Transverse colon (tissue), 4 donors: ENCODE measurements at regions not wholly inside any gene's neighbourhood (a gene's known extent, or its start where the extent isn't known, plus 50 kb on each side); places are given as distances from the start of the nearest gene placed in this dataset.

Experiments
- DNase-seq: peaks from one replicate; pipeline ENCODE4 v3.0.0-alpha.2; 2019
- H3K27ac ChIP-seq, 4 donors: fragments of 200-600 bp; sonication (generic); 2 replicates each; pipeline ENCODE4 v1.5.1; 2016 to 2018; ENCODE audit warnings: inconsistent platforms in 4 of 4
- H3K27me3 ChIP-seq: fragments of 200-600 bp; sonication (generic); 2 replicates; pipeline ENCODE4 v1.5.1; 2017; ENCODE audit warnings: inconsistent platforms
- H3K36me3 ChIP-seq, 4 donors: fragments of 200-600 bp; sonication (generic); 2 replicates each; pipeline ENCODE4 v1.5.1; 2017 to 2019; ENCODE audit warnings: inconsistent platforms in 4 of 4
- H3K4me1 ChIP-seq, 4 donors: fragments of 200-600 bp; sonication (generic); 2 replicates each; pipeline ENCODE4 v1.5.1; 2017 to 2020; ENCODE audit warnings: inconsistent platforms in 4 of 4
- H3K4me3 ChIP-seq, 4 donors: fragments of 200-600 bp; sonication (generic); 1 replicate in 1 of 4; 2 replicates in 3 of 4; pipeline versions ENCODE4 v1.5.1 to v1.6.1; 2017 to 2019; ENCODE audit warnings: inconsistent platforms in 4 of 4
- H3K9me3 ChIP-seq, 2 donors: fragments of 200-600 bp; sonication (generic); 2 replicates each; pipeline ENCODE4 v1.5.1; 2017 to 2019; ENCODE audit warnings: inconsistent platforms in 2 of 2
- EP300 ChIP-seq: sonication (generic); formaldehyde crosslinking; IDR thresholded peaks from one replicate; pipeline ENCODE4 v1.6.1; 2017; ENCODE audit warnings: antibody characterized with exemption, low read depth
- POLR2A ChIP-seq: fragments of 450-650 bp; IDR thresholded peaks from one replicate; pipeline ENCODE4 v1.6.1; 2016; ENCODE audit warnings: antibody characterized with exemption, mild to moderate bottlenecking, moderate library complexity
- POLR2AphosphoS5 ChIP-seq, 3 donors: sonication (generic); formaldehyde crosslinking; IDR thresholded peaks; one replicate each; pipeline ENCODE4 v1.6.1; 2016; ENCODE audit warnings: antibody characterized with exemption in 3 of 3
- WGBS, 2 donors: methylation state at CpG; one replicate each; pipeline ENCODE4 v1.1.5; 2018; ENCODE audit warnings: low coverage in 1 of 2; 5-methylcytosine and 5-hydroxymethylcytosine counted together
- in situ Hi-C, 4 donors: fragments of 200-750 bp; cut with MboI; loops; one replicate each; pipeline versions ENCODE4 v1.15.0 to v1.15.1; 2017; ENCODE audit warnings: low sequenced_read_pairs in 3 of 4, low pct_ligation_motif_present in 1 of 4, low pct_unique_long_range_greater_than_20kb in 1 of 4
- intact Hi-C: fragments of 100-400 bp; cut with DNase I; formaldehyde crosslinking; loops from one replicate; pipeline ENCODE4 v1.15.1; 2023; ENCODE audit warnings: low total_unique reads
- TF ChIP-seq, protein P1 (sequence below), 5 experiments: fragments of 200-600 bp in 3 of 5; fragments of 450-650 bp in 2 of 5; sonication (generic) in 3 of 5; IDR thresholded peaks; 1 replicate in 2 of 5; 2 replicates in 3 of 5; pipeline ENCODE4 v1.5.1; 2016 to 2017; ENCODE audit warnings: antibody characterized with exemption in 5 of 5, inconsistent platforms in 3 of 5, mild to moderate bottlenecking in 2 of 5, moderate library complexity in 1 of 5

DNA sequence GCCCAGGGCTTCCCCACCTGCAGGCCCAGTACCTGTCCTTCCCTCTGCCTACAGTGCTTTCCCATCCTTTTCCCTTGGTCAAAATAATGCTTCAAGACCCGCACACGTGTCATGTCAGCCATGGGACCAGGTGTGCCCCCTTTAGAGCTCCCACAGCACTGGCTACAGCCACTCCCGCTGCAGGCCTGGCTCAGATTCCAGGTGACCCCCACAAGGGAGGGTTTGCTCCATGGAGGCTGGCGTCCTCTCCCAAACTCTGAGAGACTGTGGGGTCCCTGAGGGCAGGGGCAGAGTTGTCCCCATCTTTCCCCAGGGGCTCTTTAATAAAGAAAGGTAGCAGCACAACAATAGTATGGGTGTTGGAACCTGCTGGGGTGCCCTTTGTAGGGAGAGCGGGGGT, 66.4 kb upstream of the RUNX3 start:
- H3K4me3 ChIP-seq = no peak overlapping the region
- H3K27ac ChIP-seq = no peak overlapping the region
- intact Hi-C loops = no loop called here
- in situ Hi-C loops = no loop called here
- 90 to 100% methylated on average over 1 to 5 of the region's 5 CpGs for WGBS, 2 donors
- H3K36me3 ChIP-seq = no peaks in the 10 kb centered on the region
- H3K9me3 ChIP-seq = no peaks in the 10 kb centered on the region
- TF ChIP-seq POLR2AphosphoS5 (IDR thresholded peaks at IDR 0.05) (no peak), POLR2A (no peak), EP300 (no peak)
- TF ChIP-seq, protein P1, sequence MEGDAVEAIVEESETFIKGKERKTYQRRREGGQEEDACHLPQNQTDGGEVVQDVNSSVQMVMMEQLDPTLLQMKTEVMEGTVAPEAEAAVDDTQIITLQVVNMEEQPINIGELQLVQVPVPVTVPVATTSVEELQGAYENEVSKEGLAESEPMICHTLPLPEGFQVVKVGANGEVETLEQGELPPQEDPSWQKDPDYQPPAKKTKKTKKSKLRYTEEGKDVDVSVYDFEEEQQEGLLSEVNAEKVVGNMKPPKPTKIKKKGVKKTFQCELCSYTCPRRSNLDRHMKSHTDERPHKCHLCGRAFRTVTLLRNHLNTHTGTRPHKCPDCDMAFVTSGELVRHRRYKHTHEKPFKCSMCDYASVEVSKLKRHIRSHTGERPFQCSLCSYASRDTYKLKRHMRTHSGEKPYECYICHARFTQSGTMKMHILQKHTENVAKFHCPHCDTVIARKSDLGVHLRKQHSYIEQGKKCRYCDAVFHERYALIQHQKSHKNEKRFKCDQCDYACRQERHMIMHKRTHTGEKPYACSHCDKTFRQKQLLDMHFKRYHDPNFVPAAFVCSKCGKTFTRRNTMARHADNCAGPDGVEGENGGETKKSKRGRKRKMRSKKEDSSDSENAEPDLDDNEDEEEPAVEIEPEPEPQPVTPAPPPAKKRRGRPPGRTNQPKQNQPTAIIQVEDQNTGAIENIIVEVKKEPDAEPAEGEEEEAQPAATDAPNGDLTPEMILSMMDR (IDR thresholded peaks at IDR 0.05) = no peak
- H3K27me3 ChIP-seq = no peaks in the 10 kb centered on the region
- H3K4me1 ChIP-seq = no peaks in the 10 kb centered on the region
- no peak for DNase-seq

GRCh38 chr1:24995661-24996060, 65.6 kb upstream of the RUNX3 start:
- no peaks in the 10 kb centered on the region for H3K4me1 ChIP-seq
- in situ Hi-C loops = no loop called here
- WGBS, 2 donors = 83% methylated on average over 3 of the region's 3 CpGs; no CpG with 5 or more reads in 1 of the 2 donors
- no peak overlapping the region for H3K27ac ChIP-seq
- DNase-seq = no peak
- no peaks in the 10 kb centered on the region for H3K36me3 ChIP-seq
- H3K27me3 ChIP-seq = peaks cover 4% of the 10 kb centered on the region
- TF ChIP-seq POLR2AphosphoS5 (IDR thresholded peaks at IDR 0.05) (no peak), EP300 (no peak), POLR2A (no peak)
- TF ChIP-seq, protein P1 (IDR thresholded peaks at IDR 0.05) = no peak
- no peaks in the 10 kb centered on the region for H3K9me3 ChIP-seq
- intact Hi-C loops = no loop called here
- H3K4me3 ChIP-seq = no peak overlapping the region

DNA sequence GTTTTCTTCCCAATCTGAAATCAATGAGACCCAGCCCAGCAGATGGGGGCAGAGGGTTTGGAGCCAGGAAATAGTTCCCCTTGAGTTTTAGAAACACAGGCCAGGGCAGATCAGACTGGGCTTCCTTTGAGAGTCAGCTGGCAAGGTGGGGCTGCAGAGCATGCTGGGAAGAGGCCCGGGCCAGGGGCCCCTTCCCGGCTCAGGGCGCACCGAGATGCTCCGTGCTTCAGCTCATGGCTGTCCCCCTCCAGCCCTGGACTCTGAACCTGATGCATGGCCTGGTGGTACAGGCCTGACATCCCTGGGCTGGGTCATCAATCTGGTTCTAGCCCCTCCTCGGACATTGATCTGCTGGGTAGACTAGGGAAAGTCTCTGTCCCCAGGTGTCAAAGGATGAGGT, 65.1 kb upstream of the RUNX3 start:
- Histone ChIP-seq H3K27ac (no peak overlapping the region), H3K4me1 (no peaks in the 10 kb centered on the region), H3K36me3 (no peaks in the 10 kb centered on the region), H3K9me3 (no peaks in the 10 kb centered on the region), H3K4me3 (no peak overlapping the region), H3K27me3 (peaks cover 4% of the 10 kb centered on the region)
- 89% methylated on average over 6 of the region's 6 CpGs; no CpG with 5 or more reads in 1 of the 2 donors for WGBS, 2 donors
- in situ Hi-C loops (no loop called here), intact Hi-C loops (no loop called here)
- no peak for DNase-seq
- TF ChIP-seq POLR2AphosphoS5 (IDR thresholded peaks at IDR 0.05) (no peak), POLR2A (no peak), EP300 (no peak)
- TF ChIP-seq, protein P1 (IDR thresholded peaks at IDR 0.05) = no peak

DNA sequence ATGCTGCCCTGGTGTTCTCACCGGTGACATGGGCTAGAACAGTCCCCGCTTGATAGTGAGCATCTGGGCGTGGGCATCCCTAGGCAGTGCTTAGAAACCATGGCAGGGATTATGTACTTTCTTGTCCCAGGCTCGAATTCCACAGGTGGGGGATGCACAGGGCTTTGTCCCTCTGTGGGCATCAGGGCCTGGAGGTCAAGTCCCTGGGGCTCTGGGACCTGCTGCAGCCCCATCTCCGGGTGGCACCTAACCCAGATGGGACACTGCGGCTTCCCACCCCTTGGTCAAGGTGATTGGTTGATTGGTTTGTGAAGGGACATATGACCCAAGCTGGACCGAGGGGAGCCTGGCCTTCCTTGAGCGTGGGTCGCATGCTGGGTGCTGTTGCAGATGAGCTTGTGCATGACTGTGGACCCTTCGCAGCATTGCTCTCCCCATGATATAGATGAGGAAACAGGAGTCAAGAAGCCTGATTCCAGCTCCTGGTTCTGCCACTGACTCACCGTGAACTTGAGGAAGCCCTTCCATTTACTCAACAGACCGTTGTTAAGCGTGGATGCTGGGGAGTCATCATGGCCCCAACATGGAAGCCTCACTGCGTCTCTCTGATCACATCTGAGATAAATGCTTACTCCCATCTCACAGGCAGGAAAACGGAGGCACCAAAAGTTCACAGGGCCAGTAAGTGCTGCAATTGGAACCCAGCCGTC, 64.0 kb upstream of the RUNX3 start:
- no peak for DNase-seq
- no peaks in the 10 kb centered on the region for H3K36me3 ChIP-seq
- intact Hi-C loops (no loop called here), in situ Hi-C loops (no loop called here)
- no peak overlapping the region for H3K27ac ChIP-seq
- H3K9me3 ChIP-seq = no peaks in the 10 kb centered on the region
- peaks cover 8% of the 10 kb centered on the region for H3K27me3 ChIP-seq
- H3K4me3 ChIP-seq = no peak overlapping the region
- H3K4me1 ChIP-seq = no peaks in the 10 kb centered on the region
- TF ChIP-seq POLR2AphosphoS5 (IDR thresholded peaks at IDR 0.05) (no peak), POLR2A (no peak), EP300 (no peak)
- TF ChIP-seq, protein P1 (IDR thresholded peaks at IDR 0.05) = no peak
- WGBS, 2 donors = 89 to 100% methylated on average over 2 to 14 of the region's 16 CpGs
